SK-N-SH treated with all-trans-retinoic acid at 6 μM for 48 hours (cell line): ENCODE measurements at regions not wholly inside any gene's neighbourhood (a gene's known extent, or its start where the extent isn't known, plus 50 kb on each side); places are given as distances from the start of the nearest gene placed in this dataset.
"Not testable (repeated sequence)": the region's sequence is repeated elsewhere in the genome, so short reads cannot be mapped to it uniquely, and the experiment has no call there.

Experiments
- ARNTL ChIP-seq: fragments of 450-650 bp; formaldehyde crosslinking; IDR thresholded peaks from 2 replicates; pipeline ENCODE4 v1.5.0; 2020; ENCODE audit warnings: low read depth, mild to moderate bottlenecking, moderate library complexity, borderline replicate concordance
- ESRRG ChIP-seq: fragments of 250-450 bp; sonication (Bioruptor Pico); IDR thresholded peaks from 2 replicates; pipeline ENCODE4 v1.6.1; 2021; ENCODE audit warnings: mild to moderate bottlenecking
- GLIS3 ChIP-seq: fragments of 250-450 bp; sonication (Bioruptor Pico); IDR thresholded peaks from 2 replicates; pipeline ENCODE4 v1.5.0; 2020; ENCODE audit warnings: mild to moderate bottlenecking, moderate library complexity
- OSR1 ChIP-seq: fragments of 250-450 bp; sonication (Bioruptor Pico); IDR thresholded peaks from 2 replicates; pipeline ENCODE4 v1.8.0; 2022; ENCODE audit warnings: moderate library complexity, mild to moderate bottlenecking, inconsistent platforms
- RARB ChIP-seq: fragments of 250-450 bp; sonication (Bioruptor Pico); IDR thresholded peaks from 2 replicates; pipeline ENCODE4 v1.8.0; 2021; ENCODE audit warnings: mild to moderate bottlenecking, moderate library complexity
- SNAI2 ChIP-seq: fragments of 250-450 bp; sonication (Bioruptor Pico); IDR thresholded peaks from 2 replicates; pipeline ENCODE4 v1.5.0; 2020; ENCODE audit warnings: mild to moderate bottlenecking, moderate library complexity
- TF ChIP-seq, protein P1 (sequence below): fragments of 250-450 bp; sonication (Bioruptor Pico); IDR thresholded peaks from 2 replicates; pipeline ENCODE4 v1.8.0; 2020; ENCODE audit warnings: mild to moderate bottlenecking, moderate library complexity, borderline replicate concordance
- TF ChIP-seq, protein P2 (sequence below): fragments of 250-450 bp; sonication (Bioruptor Pico); IDR thresholded peaks from 2 replicates; pipeline ENCODE4 v1.5.1; 2020; ENCODE audit warnings: low read depth, mild to moderate bottlenecking, moderate library complexity
- TF ChIP-seq, protein P3 (sequence below): fragments of 250-450 bp; sonication (Bioruptor Pico); IDR thresholded peaks from 2 replicates; pipeline ENCODE4 v1.5.0; 2020; ENCODE audit warnings: mild to moderate bottlenecking, moderate library complexity

DNA sequence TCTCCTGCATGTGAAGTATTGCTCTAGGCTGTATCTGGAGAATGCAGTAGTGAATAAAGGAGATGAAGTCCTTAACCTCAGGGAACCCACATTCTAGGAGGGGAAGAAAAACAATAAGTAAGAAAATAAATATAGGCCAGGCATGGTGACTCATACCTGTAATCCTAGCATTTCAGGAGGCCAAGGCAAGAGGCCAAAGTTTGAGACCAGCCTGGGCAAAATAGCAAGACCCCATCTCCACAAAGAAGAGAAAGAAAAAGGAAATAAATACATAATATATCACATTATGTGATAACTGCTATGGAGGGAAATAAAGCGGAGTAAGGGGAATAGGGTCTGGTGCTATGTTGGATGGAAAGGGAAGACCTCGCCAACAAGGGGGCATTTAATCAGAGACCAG is 94.0 kb downstream of the QRSL1 start:
- TF ChIP-seq, protein P1, sequence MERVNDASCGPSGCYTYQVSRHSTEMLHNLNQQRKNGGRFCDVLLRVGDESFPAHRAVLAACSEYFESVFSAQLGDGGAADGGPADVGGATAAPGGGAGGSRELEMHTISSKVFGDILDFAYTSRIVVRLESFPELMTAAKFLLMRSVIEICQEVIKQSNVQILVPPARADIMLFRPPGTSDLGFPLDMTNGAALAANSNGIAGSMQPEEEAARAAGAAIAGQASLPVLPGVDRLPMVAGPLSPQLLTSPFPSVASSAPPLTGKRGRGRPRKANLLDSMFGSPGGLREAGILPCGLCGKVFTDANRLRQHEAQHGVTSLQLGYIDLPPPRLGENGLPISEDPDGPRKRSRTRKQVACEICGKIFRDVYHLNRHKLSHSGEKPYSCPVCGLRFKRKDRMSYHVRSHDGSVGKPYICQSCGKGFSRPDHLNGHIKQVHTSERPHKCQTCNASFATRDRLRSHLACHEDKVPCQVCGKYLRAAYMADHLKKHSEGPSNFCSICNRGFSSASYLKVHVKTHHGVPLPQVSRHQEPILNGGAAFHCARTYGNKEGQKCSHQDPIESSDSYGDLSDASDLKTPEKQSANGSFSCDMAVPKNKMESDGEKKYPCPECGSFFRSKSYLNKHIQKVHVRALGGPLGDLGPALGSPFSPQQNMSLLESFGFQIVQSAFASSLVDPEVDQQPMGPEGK (CRISPR knock-in tag): not testable (repeated sequence)
- TF ChIP-seq SNAI2 (CRISPR knock-in tag); ESRRG (CRISPR knock-in tag); GLIS3; OSR1 (CRISPR knock-in tag); ARNTL; RARB (CRISPR knock-in tag): not testable (repeated sequence)
- TF ChIP-seq, protein P2, sequence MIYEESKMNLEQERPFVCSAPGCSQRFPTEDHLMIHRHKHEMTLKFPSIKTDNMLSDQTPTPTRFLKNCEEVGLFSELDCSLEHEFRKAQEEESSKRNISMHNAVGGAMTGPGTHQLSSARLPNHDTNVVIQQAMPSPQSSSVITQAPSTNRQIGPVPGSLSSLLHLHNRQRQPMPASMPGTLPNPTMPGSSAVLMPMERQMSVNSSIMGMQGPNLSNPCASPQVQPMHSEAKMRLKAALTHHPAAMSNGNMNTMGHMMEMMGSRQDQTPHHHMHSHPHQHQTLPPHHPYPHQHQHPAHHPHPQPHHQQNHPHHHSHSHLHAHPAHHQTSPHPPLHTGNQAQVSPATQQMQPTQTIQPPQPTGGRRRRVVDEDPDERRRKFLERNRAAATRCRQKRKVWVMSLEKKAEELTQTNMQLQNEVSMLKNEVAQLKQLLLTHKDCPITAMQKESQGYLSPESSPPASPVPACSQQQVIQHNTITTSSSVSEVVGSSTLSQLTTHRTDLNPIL (CRISPR knock-in tag): not testable (repeated sequence)
- TF ChIP-seq, protein P3, sequence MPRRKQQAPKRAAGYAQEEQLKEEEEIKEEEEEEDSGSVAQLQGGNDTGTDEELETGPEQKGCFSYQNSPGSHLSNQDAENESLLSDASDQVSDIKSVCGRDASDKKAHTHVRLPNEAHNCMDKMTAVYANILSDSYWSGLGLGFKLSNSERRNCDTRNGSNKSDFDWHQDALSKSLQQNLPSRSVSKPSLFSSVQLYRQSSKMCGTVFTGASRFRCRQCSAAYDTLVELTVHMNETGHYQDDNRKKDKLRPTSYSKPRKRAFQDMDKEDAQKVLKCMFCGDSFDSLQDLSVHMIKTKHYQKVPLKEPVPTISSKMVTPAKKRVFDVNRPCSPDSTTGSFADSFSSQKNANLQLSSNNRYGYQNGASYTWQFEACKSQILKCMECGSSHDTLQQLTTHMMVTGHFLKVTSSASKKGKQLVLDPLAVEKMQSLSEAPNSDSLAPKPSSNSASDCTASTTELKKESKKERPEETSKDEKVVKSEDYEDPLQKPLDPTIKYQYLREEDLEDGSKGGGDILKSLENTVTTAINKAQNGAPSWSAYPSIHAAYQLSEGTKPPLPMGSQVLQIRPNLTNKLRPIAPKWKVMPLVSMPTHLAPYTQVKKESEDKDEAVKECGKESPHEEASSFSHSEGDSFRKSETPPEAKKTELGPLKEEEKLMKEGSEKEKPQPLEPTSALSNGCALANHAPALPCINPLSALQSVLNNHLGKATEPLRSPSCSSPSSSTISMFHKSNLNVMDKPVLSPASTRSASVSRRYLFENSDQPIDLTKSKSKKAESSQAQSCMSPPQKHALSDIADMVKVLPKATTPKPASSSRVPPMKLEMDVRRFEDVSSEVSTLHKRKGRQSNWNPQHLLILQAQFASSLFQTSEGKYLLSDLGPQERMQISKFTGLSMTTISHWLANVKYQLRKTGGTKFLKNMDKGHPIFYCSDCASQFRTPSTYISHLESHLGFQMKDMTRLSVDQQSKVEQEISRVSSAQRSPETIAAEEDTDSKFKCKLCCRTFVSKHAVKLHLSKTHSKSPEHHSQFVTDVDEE: not testable (repeated sequence)
